ENCODE measurements at regions not wholly inside any gene's neighbourhood (a gene's known extent, or its start where the extent isn't known, plus 50 kb on each side); places are given as distances from the start of the nearest gene placed in this dataset.

- DNase-seq (ENCODE audit: low read depth in 4 of 4, low spot score in 3 of 4), result no peak
Measured at GRCh38 chr12:115075552-115076170, 391.7 kb upstream of the TBX3 start.

DNA sequence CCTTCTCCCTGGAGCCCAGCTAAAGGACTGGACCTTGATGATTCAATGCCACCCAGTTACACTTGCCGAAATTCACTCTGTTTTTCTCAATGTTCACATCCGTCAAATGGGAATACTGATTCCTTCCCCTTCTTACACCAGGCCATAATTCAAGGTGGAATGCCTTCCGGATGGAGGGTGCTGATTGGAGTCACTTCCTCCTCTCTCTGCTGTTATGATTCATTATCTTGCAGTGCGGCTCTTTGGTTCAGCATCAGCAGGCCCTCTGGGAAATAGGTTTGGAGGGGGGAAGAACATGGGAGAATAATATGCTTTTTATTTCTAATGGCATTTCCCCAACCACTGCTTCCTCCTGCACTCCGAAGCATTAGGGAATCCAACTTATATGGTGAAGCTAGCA, 390.6 kb upstream of the TBX3 start:
- DNase-seq (ENCODE audit: low read depth in 4 of 4, low spot score in 3 of 4), result no peak

GRCh38 chr12:115072712-115073111, 388.7 kb upstream of the TBX3 start:
- peak in 1 of 4 donors; percentile 39 for DNase-seq (ENCODE audit: low read depth in 4 of 4, low spot score in 3 of 4)

DNA sequence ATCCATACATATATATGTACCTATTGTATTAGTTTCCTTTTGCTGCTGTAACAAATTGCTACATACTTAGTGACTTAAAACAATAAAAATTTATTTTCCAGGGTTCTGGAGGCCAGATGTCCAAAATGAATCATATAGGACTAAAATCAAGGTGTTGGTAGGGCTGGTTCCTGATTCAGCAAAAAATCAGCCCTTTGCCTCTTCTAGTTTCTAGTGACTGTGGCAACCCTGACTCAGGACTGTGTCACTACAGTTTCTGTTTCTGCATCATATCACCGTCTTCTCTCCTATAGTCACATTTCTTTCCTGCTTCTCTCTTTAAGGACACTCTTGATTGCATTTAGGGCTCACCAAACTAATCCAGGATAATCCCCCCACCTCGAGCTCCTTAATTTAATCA, 386.3 kb upstream of the TBX3 start:
- no peak for DNase-seq (ENCODE audit: low read depth in 4 of 4, low spot score in 3 of 4)

DNA sequence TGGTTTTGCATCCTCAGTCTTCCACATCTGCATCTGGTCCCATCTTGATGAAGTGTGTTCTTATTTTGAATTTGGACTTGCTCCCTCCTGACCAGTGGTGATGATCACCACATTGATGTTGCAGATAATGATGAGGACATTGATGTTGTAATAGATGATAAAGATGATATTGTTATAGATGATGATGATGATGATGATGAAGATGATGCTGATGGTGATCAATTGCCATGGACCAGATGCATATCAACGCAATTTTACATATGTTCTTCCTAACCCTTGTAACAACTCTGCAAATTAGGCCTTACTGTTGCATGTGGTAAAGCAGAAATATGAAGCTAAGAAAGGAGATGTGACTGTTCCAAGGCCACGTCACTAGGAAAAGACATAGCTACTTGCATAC, 380.3 kb upstream of the TBX3 start:
- no peak for DNase-seq (ENCODE audit: low read depth in 4 of 4, low spot score in 3 of 4)

- no peak for DNase-seq (ENCODE audit: low read depth in 4 of 4, low spot score in 3 of 4)
Measured at GRCh38 chr12:115062741-115063140, 378.8 kb upstream of the TBX3 start.

- no peak for DNase-seq (ENCODE audit: low read depth in 4 of 4, low spot score in 3 of 4)
Measured at GRCh38 chr12:115060477-115061168, 376.6 kb upstream of the TBX3 start.

- DNase-seq (ENCODE audit: low read depth in 4 of 4, low spot score in 3 of 4), result no peak
Measured at GRCh38 chr12:115057445-115057844, 373.5 kb upstream of the TBX3 start.

DNA sequence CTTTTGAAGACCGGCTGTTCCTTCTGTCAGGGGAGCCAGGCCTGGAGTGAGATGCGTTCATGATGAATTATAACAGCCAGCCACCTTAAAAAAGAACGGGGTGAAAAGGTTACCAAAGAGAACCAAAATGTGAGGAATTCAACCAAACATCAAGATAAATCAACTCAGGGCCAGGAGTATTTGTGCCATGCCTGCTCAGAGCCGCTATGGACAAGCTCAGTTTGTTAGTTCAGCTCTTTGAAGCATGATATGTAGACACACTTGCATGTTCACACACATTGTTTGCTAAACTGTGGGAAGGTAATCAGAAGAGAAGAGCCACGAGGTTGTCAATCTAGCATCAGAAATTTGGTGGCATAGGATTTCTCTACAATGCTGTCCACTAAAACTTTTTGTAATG, 367.4 kb upstream of the TBX3 start:
- DNase-seq (ENCODE audit: low read depth in 4 of 4, low spot score in 3 of 4), result no peak

- no peak for DNase-seq (ENCODE audit: low read depth in 4 of 4, low spot score in 3 of 4)
Measured at GRCh38 chr12:115049614-115050013, 365.6 kb upstream of the TBX3 start.

DNA sequence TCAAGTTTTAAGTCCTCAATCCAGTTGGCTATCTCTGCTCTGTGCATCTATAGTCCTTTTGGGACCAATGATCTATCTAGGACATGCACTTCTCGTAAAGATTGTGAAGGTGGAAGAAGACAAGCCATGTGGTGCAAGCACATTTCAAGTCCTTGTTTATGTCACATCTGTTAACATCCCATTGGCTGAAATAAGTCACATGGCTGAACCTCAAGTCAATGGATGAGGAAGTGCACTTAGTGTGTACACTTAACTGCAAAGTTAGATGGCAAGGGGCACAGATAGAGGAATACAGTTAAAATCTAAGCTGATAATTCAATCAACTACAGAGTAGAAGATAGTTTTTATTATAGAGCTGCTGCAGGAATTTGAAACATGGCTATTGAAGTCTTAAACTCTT, 362.8 kb upstream of the TBX3 start:
- no peak for DNase-seq (ENCODE audit: low read depth in 4 of 4, low spot score in 3 of 4)

- no peak for DNase-seq (ENCODE audit: low read depth in 4 of 4, low spot score in 3 of 4)
Measured at GRCh38 chr12:115044073-115044472, 360.1 kb upstream of the TBX3 start.

DNA sequence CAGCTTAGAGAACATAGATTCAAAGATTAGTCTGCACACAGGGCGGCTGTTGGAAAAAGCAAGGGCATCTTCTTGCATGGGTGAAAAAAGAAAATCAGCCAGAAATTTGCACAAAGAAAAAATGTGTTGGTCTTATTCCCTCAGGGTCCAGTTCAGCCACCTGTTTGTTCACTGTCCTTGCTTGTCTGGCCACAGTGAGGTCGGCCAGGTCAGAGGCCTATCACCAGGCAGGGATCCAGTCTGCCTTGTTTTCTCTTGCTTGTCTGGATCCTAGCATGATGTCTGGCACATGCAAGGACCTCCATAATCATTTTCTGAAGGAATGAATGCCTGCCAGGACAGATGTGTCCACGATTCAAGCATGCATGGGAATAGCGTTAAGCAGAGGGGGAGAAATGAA, 359.1 kb upstream of the TBX3 start:
- DNase-seq (ENCODE audit: low read depth in 4 of 4, low spot score in 3 of 4), result no peak

DNA sequence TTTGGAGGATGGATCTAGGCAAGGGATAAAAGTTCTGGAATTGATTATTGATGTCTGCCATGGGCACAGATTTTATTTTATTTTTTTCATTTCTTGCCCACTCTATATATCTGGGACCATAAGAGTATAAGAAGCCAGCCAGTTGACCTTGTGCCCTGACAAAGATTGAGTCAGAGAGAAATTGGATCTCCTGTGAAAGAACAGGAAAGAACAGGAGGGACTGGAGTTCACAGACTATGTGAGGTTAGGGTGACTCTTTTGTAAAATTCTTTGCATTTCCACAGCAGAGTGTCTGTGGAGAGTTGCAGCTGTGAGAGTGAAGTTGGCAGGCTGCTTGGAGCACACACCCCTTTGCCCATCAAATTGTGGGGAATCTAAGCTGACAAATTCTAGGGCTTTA, 358.4 kb upstream of the TBX3 start:
- no peak for DNase-seq (ENCODE audit: low read depth in 4 of 4, low spot score in 3 of 4)

DNA sequence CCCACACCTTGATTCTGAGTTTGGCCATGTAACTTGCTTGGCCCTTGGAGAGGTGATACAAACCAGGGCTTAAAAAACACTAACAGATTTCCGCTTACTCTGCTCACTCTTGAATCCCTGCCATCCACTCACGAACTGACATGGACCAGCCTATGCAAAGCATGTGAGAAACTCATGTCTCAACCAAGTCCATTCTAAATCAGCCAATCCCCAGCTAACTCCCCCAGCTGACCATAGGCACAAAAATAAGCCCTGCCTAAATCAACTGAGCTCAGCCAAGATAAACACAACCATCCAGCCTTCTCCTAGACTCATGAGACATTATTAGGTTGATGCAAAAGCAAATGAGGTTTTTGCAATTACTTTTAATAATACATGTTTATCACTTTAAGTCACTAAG, 353.9 kb upstream of the TBX3 start:
- DNase-seq (ENCODE audit: low read depth in 4 of 4, low spot score in 3 of 4), result no peak

DNA sequence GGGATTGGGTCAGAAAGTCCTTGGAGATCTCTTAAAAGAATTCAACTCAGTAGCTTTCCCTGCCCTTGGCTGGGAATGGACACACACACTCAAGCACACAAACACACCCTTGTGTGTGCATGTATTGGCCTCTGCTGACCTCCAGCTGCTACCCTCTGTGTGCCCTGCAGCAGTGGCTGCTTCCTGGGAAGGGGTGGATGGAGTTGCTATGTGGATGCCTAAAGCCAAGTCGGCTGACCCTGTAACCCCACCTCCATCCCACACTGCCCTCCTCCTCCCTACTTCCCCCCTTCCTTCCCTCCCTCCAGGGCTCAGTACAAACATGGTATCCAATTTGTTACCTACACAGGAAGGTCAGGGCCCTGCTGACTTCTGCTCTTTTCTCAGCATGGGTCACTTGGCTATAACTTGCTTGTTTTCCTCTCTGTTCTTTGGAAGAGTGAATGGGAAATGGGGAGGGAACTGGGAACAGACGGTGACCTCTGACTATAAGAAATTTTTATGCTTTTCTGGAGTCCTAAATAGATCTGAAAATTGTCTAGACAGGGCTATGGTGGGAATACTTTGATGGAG, 351.6 kb upstream of the TBX3 start:
- no peak for DNase-seq (ENCODE audit: low read depth in 4 of 4, low spot score in 3 of 4)

GRCh38 chr12:115032521-115032920, 348.5 kb upstream of the TBX3 start:
- DNase-seq (ENCODE audit: low read depth in 4 of 4, low spot score in 3 of 4), result no peak

- DNase-seq (ENCODE audit: low read depth in 4 of 4, low spot score in 3 of 4), result no peak
Measured at GRCh38 chr12:115030017-115030416, 346.0 kb upstream of the TBX3 start.

GRCh38 chr12:115024531-115024930, 340.6 kb upstream of the TBX3 start:
- DNase-seq (ENCODE audit: low read depth in 4 of 4, low spot score in 3 of 4), result no peak

DNA sequence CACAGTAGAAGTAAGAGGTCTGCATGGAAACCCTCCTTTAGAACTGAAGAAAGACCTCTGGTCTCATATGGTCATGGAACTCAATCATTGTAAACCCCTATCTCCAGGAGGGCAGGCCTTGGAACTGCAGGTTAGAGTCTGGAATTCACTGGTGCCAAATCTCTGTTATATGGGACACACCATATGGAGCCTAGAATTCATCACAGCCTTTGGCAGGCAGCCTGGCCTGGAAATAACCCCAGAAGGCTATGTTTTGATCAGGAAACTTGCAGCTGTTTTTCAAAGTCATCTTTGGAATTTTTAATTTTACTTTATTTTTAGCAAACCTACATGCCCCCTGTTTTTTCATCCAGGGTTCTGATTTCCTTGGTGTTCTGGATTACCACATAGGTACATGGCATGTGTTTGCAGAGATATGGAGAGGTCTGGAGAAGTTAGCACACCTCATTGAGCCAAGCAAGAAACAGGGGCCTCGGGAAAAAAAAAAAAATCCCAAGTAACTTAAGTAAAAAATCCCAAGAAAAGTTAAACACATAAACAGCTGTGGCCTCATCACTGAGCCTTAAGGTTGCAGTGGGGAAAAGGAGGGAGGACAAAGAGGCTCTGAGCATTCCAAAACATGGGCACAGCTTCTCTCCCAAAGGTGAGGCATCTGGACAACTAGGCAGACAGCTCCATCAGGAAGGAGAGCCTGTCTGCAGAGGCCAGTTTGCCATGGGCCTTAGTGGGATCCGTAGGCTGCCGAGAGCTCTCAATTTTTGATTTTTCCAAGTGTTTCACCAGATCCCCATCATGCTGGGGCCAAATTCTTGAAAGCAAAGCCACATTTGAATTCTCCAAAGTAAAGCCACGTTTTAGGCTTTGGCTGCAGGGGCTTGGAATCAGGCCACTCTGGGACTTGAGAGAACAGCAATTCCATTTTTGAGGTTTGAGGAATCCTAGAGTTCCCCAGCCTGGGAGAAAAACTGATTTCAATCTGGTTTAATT, 339.6 kb upstream of the TBX3 start:
- DNase-seq (ENCODE audit: low read depth in 4 of 4, low spot score in 3 of 4), result peak in 3 of 4 donors; percentile 38 to 55 (median 44)

GRCh38 chr12:115020091-115020490, 336.1 kb upstream of the TBX3 start:
- no peak for DNase-seq (ENCODE audit: low read depth in 4 of 4, low spot score in 3 of 4)
